Mesodermal cell (in vitro differentiated cells): ENCODE measurements at regions not wholly inside any gene's neighbourhood (a gene's known extent, or its start where the extent isn't known, plus 50 kb on each side); places are given as distances from the start of the nearest gene placed in this dataset.
"Not testable (repeated sequence)": the region's sequence is repeated elsewhere in the genome, so short reads cannot be mapped to it uniquely, and the experiment has no call there.

Source experiments
- H3K27ac ChIP-seq: 2 replicates; pipeline ENCODE4 v1.7.0; 2013; ENCODE audit warnings: mild to moderate bottlenecking, low read depth, low read length, moderate library complexity; ENCODE audit not compliant: severe bottlenecking
- H3K36me3 ChIP-seq: 2 replicates; pipeline ENCODE4 v1.7.1; 2013; ENCODE audit warnings: mild to moderate bottlenecking, low read length, moderate library complexity; ENCODE audit not compliant: control insufficient read depth, insufficient read depth
- H3K4me1 ChIP-seq: one replicate; pipeline ENCODE4 v1.7.1; 2013; ENCODE audit warnings: mild to moderate bottlenecking, low read length; ENCODE audit not compliant: insufficient read depth, control insufficient read depth, poor library complexity, severe bottlenecking
- H3K4me3 ChIP-seq: 2 replicates; pipeline ENCODE4 v1.7.0; 2013; ENCODE audit warnings: low read length, control low read depth, mild to moderate bottlenecking; ENCODE audit not compliant: insufficient read depth, poor library complexity, severe bottlenecking; ENCODE audit errors: extremely low read depth
- H3K9me3 ChIP-seq: 2 replicates; pipeline ENCODE4 v1.7.1; 2013; ENCODE audit warnings: mild to moderate bottlenecking, low read length, moderate library complexity; ENCODE audit not compliant: control insufficient read depth
- WGBS, 2 experiments: methylation state at CpG; one replicate each; pipeline ENCODE4 v1.1.5; 2013; ENCODE audit warnings: missing lambda C conversion rate in 2 of 2; ENCODE audit not compliant: insufficient coverage in 2 of 2; 5-methylcytosine and 5-hydroxymethylcytosine counted together

DNA sequence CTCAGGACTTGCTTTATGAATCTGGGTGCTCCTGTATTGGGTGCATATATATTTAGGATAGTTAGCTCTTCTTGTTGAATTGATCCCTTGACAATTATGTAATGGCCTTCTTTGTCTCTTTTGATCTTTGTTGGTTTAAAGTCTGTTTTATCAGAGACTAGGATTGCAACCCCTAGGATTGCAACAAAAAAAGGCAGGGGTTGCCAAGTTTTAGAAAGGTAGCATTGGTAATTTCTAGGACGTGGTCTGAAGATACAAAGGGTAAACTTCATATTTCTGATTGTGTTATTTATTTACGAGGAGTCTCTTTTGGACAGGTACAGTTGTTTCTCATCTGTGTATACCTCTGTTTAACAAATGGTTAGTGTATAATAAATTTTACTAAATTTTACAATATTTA, 433.7 kb downstream of the BTG1 start:
- not testable (repeated sequence) for H3K36me3 ChIP-seq, H3K4me3 ChIP-seq, H3K27ac ChIP-seq, H3K4me1 ChIP-seq, H3K9me3 ChIP-seq
- 100% methylated on average over 1 of the region's 2 CpGs; no CpG with 5 or more reads in 1 of the 2 experiments for WGBS, 2 experiments

GRCh38 chr12:91706466-91706865, 439.2 kb downstream of the BTG1 start:
- H3K9me3 ChIP-seq = no peaks in the 10 kb centered on the region
- no peak overlapping the region for H3K27ac ChIP-seq
- H3K36me3 ChIP-seq = no peaks in the 10 kb centered on the region
- H3K4me1 ChIP-seq = no peaks in the 10 kb centered on the region
- no peak overlapping the region for H3K4me3 ChIP-seq
- WGBS, 2 experiments = no CpG with 5 or more reads among the region's 1 CpG

DNA sequence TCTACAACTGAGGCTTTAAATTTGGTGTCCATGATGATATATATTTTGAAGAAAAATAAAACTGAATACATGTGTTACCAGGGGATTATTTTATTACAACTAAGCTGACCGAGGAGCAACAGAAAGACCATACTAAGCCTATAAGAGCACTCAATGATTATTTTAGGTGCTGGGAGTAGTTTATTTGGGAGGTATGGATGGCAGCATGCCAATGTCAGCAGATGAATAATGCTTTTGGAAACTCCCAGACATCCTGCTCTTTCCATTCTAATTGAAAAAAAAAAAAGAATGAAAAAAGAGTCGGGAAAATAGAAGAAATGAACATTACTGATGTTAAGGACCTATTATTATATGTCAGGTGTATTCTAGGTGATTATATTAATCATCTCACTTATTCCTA, 441.2 kb downstream of the BTG1 start:
- Histone ChIP-seq H3K27ac (no peak overlapping the region), H3K9me3 (no peaks in the 10 kb centered on the region), H3K4me1 (no peaks in the 10 kb centered on the region), H3K36me3 (no peaks in the 10 kb centered on the region), H3K4me3 (no peak overlapping the region)
- no CpG with 5 or more reads among the region's 2 CpGs for WGBS, 2 experiments

DNA sequence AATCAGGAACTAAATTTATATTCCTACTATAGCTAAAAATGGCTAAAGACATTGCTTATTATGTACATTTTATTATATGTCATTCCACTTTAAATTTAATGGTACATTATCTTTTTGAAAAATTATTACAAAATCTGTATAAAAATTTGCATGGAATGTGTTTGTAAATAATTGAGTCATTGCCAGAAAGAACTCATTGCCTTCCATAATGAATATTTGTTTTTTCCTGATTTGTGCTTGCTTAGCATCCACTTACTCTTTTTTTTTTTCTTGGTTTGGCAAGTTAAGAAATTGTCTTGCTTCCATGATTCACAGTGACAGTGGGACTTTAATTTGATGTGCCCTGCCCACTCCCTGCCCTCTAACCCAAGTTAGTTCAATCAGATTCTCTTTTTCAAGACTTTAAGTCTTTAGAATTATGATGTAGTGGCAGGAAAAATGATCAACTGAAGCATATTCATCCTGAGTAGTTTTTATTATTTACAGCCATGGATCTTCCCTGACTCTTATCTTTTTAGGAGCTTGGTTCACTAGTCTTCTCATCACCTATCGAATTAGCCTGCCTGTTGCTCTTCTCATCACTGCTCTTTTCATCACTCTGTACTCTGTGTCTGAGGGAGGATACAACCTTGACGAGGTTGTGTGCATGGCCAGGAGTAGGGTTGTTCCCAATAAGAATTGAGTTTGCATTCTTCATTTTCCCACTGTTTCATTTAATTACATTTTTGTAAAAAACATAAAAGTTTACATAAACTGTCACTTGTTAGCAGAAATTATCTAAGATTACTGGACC, 442.0 kb downstream of the BTG1 start:
- no peaks in the 10 kb centered on the region for H3K9me3 ChIP-seq
- no peak overlapping the region for H3K27ac ChIP-seq
- no CpG with 5 or more reads among the region's 2 CpGs for WGBS, 2 experiments
- H3K4me3 ChIP-seq = no peak overlapping the region
- H3K4me1 ChIP-seq = no peaks in the 10 kb centered on the region
- no peaks in the 10 kb centered on the region for H3K36me3 ChIP-seq

- Histone ChIP-seq H3K36me3 (no peaks in the 10 kb centered on the region), H3K4me3 (no peak overlapping the region), H3K27ac (no peak overlapping the region), H3K9me3 (no peaks in the 10 kb centered on the region), H3K4me1 (no peaks in the 10 kb centered on the region)
- 100% methylated on average over 1 of the region's 3 CpGs; no CpG with 5 or more reads in 1 of the 2 experiments for WGBS, 2 experiments
These were observed 442.7 kb downstream of the BTG1 start for GRCh38 chr12:91702843-91703425.

- H3K4me1 ChIP-seq = no peaks in the 10 kb centered on the region
- H3K36me3 ChIP-seq = no peaks in the 10 kb centered on the region
- 88 to 93% methylated on average over 1 of the region's 1 CpG for WGBS, 2 experiments
These were observed 449.7 kb downstream of the BTG1 start for GRCh38 chr12:91695964-91696363.

GRCh38 chr12:91695406-91695805, 450.2 kb downstream of the BTG1 start:
- H3K36me3 ChIP-seq, H3K4me3 ChIP-seq, H3K27ac ChIP-seq, H3K9me3 ChIP-seq, H3K4me1 ChIP-seq: not testable (repeated sequence)
- WGBS, 2 experiments = no CpG with 5 or more reads among the region's 3 CpGs

More at GRCh38 chr12:91695964-91696363, 449.7 kb downstream of the BTG1 start:
- Histone ChIP-seq H3K27ac (no peak overlapping the region), H3K9me3 (no peaks in the 10 kb centered on the region), H3K4me3 (no peak overlapping the region)

DNA sequence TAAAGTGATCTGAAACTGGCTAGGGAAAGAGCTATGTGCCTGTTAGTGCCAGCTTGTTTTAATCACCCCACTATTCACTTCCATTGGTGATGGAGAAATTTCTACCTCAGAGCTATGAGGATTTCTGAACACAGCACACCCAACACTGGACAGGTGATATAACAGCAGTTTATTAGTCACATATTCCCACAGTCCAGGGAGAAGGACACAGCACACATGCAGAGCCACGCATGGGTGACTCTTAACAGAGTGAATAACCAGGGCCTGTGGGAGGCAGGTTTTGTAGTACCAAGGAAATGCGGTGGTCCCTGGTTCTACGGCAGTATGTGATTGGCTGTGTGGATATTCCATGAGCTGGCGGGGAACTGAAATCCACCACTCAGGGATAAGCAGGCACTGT, 455.1 kb downstream of the BTG1 start:
- Histone ChIP-seq H3K9me3 (no peaks in the 10 kb centered on the region), H3K4me1 (no peaks in the 10 kb centered on the region), H3K4me3 (no peak overlapping the region), H3K36me3 (no peaks in the 10 kb centered on the region), H3K27ac (no peak overlapping the region)
- WGBS, 2 experiments = 94 to 96% methylated on average over 4 of the region's 4 CpGs

DNA sequence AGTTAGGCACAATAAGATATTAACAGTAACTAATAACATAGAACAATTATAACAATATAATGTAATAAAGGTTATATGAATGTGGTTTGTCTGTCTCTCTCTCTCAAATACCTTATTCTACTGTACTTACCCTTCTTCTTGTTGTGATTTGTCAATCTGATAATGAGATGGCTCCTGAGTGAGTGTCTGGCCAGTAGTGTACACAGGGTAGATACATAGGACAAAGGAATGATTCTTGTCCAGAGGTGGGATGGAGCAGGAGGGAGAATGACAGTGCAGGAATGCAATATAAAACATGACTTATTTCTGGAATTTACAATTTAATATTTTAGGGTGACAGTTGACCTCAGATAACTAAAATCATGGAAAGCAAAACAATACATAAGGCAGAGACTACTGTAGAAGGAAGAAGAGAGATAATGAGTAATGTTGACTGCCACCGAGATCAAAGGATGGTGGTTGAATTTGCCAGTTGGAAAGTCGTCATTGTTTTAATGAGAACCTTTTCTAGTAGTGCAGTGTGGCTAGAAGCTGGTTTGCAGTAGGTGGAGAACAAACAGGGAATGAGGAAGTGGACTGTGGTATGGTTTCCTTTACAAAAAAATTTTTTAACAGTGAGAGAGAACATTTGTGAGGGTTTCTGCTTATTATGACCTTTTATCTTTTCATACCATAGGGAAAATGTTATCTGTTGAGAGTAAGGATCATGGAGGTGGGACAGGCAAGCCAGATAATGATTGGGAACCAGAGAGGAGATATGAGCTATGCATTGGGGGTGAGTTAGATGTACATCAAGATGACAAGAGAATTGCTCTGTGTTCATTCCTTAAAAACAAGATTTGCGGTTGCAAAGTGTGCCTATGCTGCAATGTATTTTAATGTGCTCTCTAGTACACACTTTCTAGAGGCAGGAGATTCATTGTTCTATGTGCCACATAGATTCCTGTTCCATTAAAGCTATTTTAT, 458.3 kb downstream of the BTG1 start:
- Histone ChIP-seq H3K27ac (no peak overlapping the region), H3K9me3 (no peaks in the 10 kb centered on the region), H3K4me3 (no peak overlapping the region), H3K4me1 (no peaks in the 10 kb centered on the region), H3K36me3 (no peaks in the 10 kb centered on the region)
- 85 to 92% methylated on average over 3 of the region's 3 CpGs for WGBS, 2 experiments

- Histone ChIP-seq H3K4me1 (no peaks in the 10 kb centered on the region), H3K27ac (no peak overlapping the region), H3K36me3 (no peaks in the 10 kb centered on the region), H3K4me3 (no peak overlapping the region), H3K9me3 (no peaks in the 10 kb centered on the region)
- WGBS, 2 experiments = 83 to 86% methylated on average over 1 of the region's 2 CpGs
These were observed 459.7 kb downstream of the BTG1 start for GRCh38 chr12:91685917-91686316.
